ENCODE measurements at regions not wholly inside any gene's neighbourhood (a gene's known extent, or its start where the extent isn't known, plus 50 kb on each side); places are given as distances from the start of the nearest gene placed in this dataset.
"Not testable (repeated sequence)": the region's sequence is repeated elsewhere in the genome, so short reads cannot be mapped to it uniquely, and the experiment has no call there.

DNA sequence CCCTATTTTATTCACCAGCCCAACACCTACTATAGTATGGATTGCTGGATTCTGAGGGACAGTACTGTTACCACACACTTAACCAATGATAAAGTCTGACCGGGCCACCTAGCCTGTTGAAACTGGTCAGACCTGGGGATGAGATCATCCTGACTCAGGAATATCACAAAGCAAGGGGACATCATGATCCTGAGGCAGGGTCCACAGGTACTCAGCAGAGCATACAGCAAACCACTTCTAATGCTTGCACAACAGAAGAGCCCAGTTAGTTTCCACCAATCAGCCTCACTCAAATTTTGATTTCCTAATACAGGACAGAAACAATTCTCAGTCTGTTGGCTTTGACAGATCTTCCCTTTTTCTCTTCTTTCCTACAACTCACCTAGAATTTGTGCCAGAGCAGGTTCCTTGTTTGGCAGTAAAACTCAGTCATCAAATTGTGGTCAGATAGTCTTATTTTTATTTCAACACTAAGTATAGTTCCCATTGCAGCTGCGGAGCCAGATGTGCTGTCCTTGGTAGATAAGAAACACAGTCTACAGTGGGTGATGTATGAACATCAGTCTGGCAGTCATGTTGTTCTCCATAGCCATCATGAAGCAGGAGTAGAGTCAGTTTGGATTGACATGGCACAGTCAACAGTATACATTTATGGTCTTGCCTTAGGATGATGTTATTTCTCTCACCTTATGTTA is 90.1 kb upstream of the PRR23C start:
- H3K4me3 ChIP-seq (ENCODE audit: low read depth, poor library complexity, severe bottlenecking): no peak overlapping the region
- intact Hi-C loops (cut with DNase I; ENCODE audit: low total_unique reads): no loop called here
- DNase-seq (ENCODE audit: low spot score in 2 of 2): no peak
- TF ChIP-seq POLR2A (IDR thresholded peaks at IDR 0.05): no peak
- TF ChIP-seq, protein P1, sequence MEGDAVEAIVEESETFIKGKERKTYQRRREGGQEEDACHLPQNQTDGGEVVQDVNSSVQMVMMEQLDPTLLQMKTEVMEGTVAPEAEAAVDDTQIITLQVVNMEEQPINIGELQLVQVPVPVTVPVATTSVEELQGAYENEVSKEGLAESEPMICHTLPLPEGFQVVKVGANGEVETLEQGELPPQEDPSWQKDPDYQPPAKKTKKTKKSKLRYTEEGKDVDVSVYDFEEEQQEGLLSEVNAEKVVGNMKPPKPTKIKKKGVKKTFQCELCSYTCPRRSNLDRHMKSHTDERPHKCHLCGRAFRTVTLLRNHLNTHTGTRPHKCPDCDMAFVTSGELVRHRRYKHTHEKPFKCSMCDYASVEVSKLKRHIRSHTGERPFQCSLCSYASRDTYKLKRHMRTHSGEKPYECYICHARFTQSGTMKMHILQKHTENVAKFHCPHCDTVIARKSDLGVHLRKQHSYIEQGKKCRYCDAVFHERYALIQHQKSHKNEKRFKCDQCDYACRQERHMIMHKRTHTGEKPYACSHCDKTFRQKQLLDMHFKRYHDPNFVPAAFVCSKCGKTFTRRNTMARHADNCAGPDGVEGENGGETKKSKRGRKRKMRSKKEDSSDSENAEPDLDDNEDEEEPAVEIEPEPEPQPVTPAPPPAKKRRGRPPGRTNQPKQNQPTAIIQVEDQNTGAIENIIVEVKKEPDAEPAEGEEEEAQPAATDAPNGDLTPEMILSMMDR (IDR thresholded peaks at IDR 0.05): no peak
- 81 to 88% methylated on average over 2 of the region's 2 CpGs for WGBS, 2 donors

- H3K4me3 ChIP-seq (ENCODE audit: low read depth, poor library complexity, severe bottlenecking): no peak overlapping the region
- DNase-seq (ENCODE audit: low spot score in 2 of 2): no peak
- intact Hi-C loops (cut with DNase I; ENCODE audit: low total_unique reads): no loop called here
- TF ChIP-seq, protein P1 (IDR thresholded peaks at IDR 0.05): no peak
- no peak for TF ChIP-seq POLR2A (IDR thresholded peaks at IDR 0.05)
These were observed 91.0 kb upstream of the PRR23C start for GRCh38 chr3:139135657-139136056.

GRCh38 chr3:139136469-139137202 is 91.9 kb upstream of the PRR23C start:
- intact Hi-C loops (cut with DNase I; ENCODE audit: low total_unique reads): no loop called here
- DNase-seq (ENCODE audit: low spot score in 2 of 2): no peak
- TF ChIP-seq, protein P1 (IDR thresholded peaks at IDR 0.05): no peak
- TF ChIP-seq POLR2A (IDR thresholded peaks at IDR 0.05): no peak
- WGBS, 2 donors: 66% methylated on average over 7 of the region's 7 CpGs
- H3K4me3 ChIP-seq (ENCODE audit: low read depth, poor library complexity, severe bottlenecking): no peak overlapping the region

- TF ChIP-seq POLR2A (IDR thresholded peaks at IDR 0.05): no peak
- TF ChIP-seq, protein P1 (IDR thresholded peaks at IDR 0.05): no peak
- intact Hi-C loops (cut with DNase I; ENCODE audit: low total_unique reads): no loop called here
- DNase-seq (ENCODE audit: low spot score in 2 of 2): no peak
These were observed 95.9 kb upstream of the PRR23C start for GRCh38 chr3:139140553-139140952.

GRCh38 chr3:139145980-139146379 is 101.3 kb upstream of the PRR23C start:
- DNase-seq (ENCODE audit: low spot score in 2 of 2); intact Hi-C loops (cut with DNase I; ENCODE audit: low total_unique reads); H3K4me3 ChIP-seq (ENCODE audit: low read depth, poor library complexity, severe bottlenecking): not testable (repeated sequence)
- WGBS, 2 donors: 78% methylated on average over 4 of the region's 4 CpGs

More at GRCh38 chr3:139140553-139140952, 95.9 kb upstream of the PRR23C start:
- H3K4me3 ChIP-seq (ENCODE audit: low read depth, poor library complexity, severe bottlenecking): no peak overlapping the region

DNA sequence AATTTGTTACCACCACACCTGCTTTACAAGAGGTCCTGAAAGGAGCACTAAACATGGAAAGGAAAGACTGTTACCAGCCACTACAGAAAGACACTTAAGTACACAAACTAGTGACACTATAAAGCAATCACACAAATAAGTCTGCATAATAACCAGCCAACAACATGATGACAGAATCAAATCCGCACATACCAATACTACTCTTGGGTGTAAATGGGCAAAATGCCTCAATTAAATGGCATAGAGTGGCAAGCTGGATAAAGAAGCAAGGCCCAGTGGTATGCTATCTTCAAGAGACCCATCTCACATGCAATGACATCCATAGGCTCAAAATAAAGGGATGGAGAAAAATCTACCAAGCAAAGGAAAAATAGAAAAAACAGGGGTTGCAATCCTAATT is 106.8 kb upstream of the PRR23C start:
- DNase-seq (ENCODE audit: low spot score in 2 of 2): no peak
- H3K4me3 ChIP-seq (ENCODE audit: low read depth, poor library complexity, severe bottlenecking): no peak overlapping the region
- TF ChIP-seq, protein P1 (IDR thresholded peaks at IDR 0.05): no peak
- TF ChIP-seq POLR2A (IDR thresholded peaks at IDR 0.05): no peak
- intact Hi-C loops (cut with DNase I; ENCODE audit: low total_unique reads): no loop called here
- 71 to 94% methylated on average over 1 of the region's 1 CpG for WGBS, 2 donors

DNA sequence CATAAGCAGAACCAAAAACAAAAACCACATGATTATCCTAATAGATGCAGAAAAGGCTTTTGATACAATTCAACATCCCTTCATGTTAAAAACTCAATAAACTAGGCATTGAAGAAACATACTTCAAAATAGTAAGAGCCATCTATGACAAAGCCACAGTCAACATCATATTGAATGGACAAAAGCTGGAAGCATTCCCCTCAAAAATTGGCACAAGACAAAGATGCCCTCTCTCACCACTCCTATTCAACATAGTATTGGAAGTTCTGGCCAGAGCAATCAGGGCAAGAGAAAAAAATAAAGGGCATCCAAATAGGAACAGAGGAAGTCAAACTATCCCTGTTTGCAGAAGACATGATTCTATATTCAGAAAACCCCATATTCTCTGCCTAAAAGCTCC is 108.7 kb upstream of the PRR23C start:
- intact Hi-C loops (cut with DNase I; ENCODE audit: low total_unique reads); H3K4me3 ChIP-seq (ENCODE audit: low read depth, poor library complexity, severe bottlenecking); DNase-seq (ENCODE audit: low spot score in 2 of 2): not testable (repeated sequence)

Data from lower leg skin (tissue), 4 donors.